ENCODE measurements at regions not wholly inside any gene's neighbourhood (a gene's known extent, or its start where the extent isn't known, plus 50 kb on each side); places are given as distances from the start of the nearest gene placed in this dataset.

GRCh38 chr9:11088821-11089374, 476.1 kb upstream of the PTPRD start:
- no peak for DNase-seq (ENCODE audit: low read depth)
- H3K4me3 ChIP-seq (ENCODE audit: low read depth, low read length) = no peak overlapping the region
- TF ChIP-seq, protein P1, sequence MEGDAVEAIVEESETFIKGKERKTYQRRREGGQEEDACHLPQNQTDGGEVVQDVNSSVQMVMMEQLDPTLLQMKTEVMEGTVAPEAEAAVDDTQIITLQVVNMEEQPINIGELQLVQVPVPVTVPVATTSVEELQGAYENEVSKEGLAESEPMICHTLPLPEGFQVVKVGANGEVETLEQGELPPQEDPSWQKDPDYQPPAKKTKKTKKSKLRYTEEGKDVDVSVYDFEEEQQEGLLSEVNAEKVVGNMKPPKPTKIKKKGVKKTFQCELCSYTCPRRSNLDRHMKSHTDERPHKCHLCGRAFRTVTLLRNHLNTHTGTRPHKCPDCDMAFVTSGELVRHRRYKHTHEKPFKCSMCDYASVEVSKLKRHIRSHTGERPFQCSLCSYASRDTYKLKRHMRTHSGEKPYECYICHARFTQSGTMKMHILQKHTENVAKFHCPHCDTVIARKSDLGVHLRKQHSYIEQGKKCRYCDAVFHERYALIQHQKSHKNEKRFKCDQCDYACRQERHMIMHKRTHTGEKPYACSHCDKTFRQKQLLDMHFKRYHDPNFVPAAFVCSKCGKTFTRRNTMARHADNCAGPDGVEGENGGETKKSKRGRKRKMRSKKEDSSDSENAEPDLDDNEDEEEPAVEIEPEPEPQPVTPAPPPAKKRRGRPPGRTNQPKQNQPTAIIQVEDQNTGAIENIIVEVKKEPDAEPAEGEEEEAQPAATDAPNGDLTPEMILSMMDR (IDR thresholded peaks at IDR 0.05; ENCODE audit: insufficient read depth, low read depth, low read length) = no peak

GRCh38 chr9:11092974-11093373, 480.2 kb upstream of the PTPRD start:
- no peak for DNase-seq (ENCODE audit: low read depth)
- TF ChIP-seq, protein P1 (IDR thresholded peaks at IDR 0.05; ENCODE audit: insufficient read depth, low read depth, low read length) = no peak
- no peak overlapping the region for H3K4me3 ChIP-seq (ENCODE audit: low read depth, low read length)

DNA sequence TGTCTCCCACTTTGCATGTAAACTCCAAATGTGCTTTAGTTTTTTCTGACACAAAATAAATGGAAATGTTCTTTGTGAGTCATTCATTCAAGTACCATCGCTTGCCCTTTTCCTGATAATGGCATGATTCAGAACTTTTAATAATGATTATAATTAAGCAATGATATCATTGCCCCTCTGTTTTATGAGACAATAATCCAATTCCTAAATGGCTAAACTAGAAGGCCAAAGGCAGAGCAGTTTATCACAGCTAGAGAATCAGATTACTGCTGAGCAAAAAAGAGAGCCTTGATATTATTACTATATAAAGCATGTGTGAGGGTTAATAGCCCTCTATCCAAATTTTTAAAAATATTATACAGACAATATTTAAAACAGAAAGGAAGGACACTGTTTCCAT, 484.2 kb upstream of the PTPRD start:
- no peak for DNase-seq (ENCODE audit: low read depth)
- no peak overlapping the region for H3K4me3 ChIP-seq (ENCODE audit: low read depth, low read length)
- TF ChIP-seq, protein P1 (IDR thresholded peaks at IDR 0.05; ENCODE audit: insufficient read depth, low read depth, low read length) = no peak

DNA sequence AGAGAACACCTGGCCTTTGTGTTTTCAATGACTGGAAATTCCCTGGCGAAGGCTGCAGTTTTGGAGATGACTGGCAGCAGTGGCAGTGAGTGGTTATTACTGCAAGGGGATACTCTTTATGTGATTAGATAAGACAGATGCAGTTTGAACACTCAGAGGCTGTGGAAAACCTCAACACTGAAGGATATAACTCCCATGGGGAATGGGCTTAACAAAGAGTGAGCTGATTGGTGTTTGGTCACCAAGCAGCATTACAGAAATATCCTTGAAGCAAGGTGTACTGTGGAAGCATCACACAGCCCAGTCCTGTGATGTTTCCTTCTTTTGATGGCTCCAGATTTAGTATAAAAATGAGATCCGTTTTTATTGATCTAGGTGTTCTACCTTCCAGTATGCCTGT, 490.7 kb upstream of the PTPRD start:
- TF ChIP-seq, protein P1 (IDR thresholded peaks at IDR 0.05; ENCODE audit: insufficient read depth, low read depth, low read length) = no peak
- no peak for DNase-seq (ENCODE audit: low read depth)
- no peak overlapping the region for H3K4me3 ChIP-seq (ENCODE audit: low read depth, low read length)

- DNase-seq (ENCODE audit: low read depth) = no peak
- TF ChIP-seq, protein P1 (IDR thresholded peaks at IDR 0.05; ENCODE audit: insufficient read depth, low read depth, low read length) = no peak
- H3K4me3 ChIP-seq (ENCODE audit: low read depth, low read length) = no peak overlapping the region
These were observed 494.4 kb upstream of the PTPRD start for GRCh38 chr9:11107196-11107595.

- no peak for DNase-seq (ENCODE audit: low read depth)
- H3K4me3 ChIP-seq (ENCODE audit: low read depth, low read length) = no peak overlapping the region
- TF ChIP-seq, protein P1 (IDR thresholded peaks at IDR 0.05; ENCODE audit: insufficient read depth, low read depth, low read length) = no peak
These were observed 515.4 kb upstream of the PTPRD start for GRCh38 chr9:11128156-11128555.

- DNase-seq (ENCODE audit: low read depth) = no peak
- no peak overlapping the region for H3K4me3 ChIP-seq (ENCODE audit: low read depth, low read length)
- TF ChIP-seq, protein P1 (IDR thresholded peaks at IDR 0.05; ENCODE audit: insufficient read depth, low read depth, low read length) = no peak
These were observed 523.0 kb upstream of the PTPRD start for GRCh38 chr9:11135851-11136250.
